Esophagus muscularis mucosa (tissue), 4 donors: ENCODE measurements at regions not wholly inside any gene's neighbourhood (a gene's known extent, or its start where the extent isn't known, plus 50 kb on each side); places are given as distances from the start of the nearest gene placed in this dataset.
A peak's percentile ranks its signal among the peaks of the same experiment; 100 is the strongest.

Source experiments
- CTCF ChIP-seq, 3 experiments: fragments of 200-600 bp in 2 of 3; fragments of 450-650 bp in 1 of 3; sonication (generic) in 2 of 3; IDR thresholded peaks; one replicate each; pipeline ENCODE4 v1.5.1; 2017 to 2019; ENCODE audit warnings: antibody characterized with exemption in 3 of 3, mild to moderate bottlenecking in 2 of 3, moderate library complexity in 1 of 3
- EP300 ChIP-seq: sonication (generic); formaldehyde crosslinking; IDR thresholded peaks from one replicate; pipeline ENCODE4 v1.6.1; 2017; ENCODE audit warnings: antibody characterized with exemption
- POLR2AphosphoS5 ChIP-seq, 2 donors: sonication (generic); formaldehyde crosslinking; IDR thresholded peaks; one replicate each; pipeline ENCODE4 v1.6.1; 2017; ENCODE audit warnings: antibody characterized with exemption in 2 of 2

- TF ChIP-seq CTCF (IDR thresholded peaks at IDR 0.05), result peak in 1 of 3 experiments; percentile 23
- no peak for TF ChIP-seq EP300
- TF ChIP-seq POLR2AphosphoS5 (IDR thresholded peaks at IDR 0.05), result no peak
Observed at GRCh38 chrY:8808611-8809010, 528.7 kb upstream of the TSPY4 start.
